Osteoblast (primary cell): ENCODE measurements at regions not wholly inside any gene's neighbourhood (a gene's known extent, or its start where the extent isn't known, plus 50 kb on each side); places are given as distances from the start of the nearest gene placed in this dataset.

Experiments
- DNase-seq: peaks from one replicate; pipeline ENCODE4 v3.0.0; 2011; ENCODE audit warnings: low spot score, mixed read lengths; ENCODE audit not compliant: insufficient read length; ENCODE audit errors: missing footprints
- H2AFZ ChIP-seq: 2 replicates; pipeline ENCODE4 v1.6.0; 2011; ENCODE audit warnings: mild to moderate bottlenecking, low read length
- H3K27ac ChIP-seq: 2 replicates; pipeline ENCODE4 v1.5.1; 2011; ENCODE audit warnings: mild to moderate bottlenecking, low read depth, low read length, moderate library complexity
- H3K27me3 ChIP-seq: 2 replicates; pipeline ENCODE4 v1.6.0; 2012; ENCODE audit warnings: mild to moderate bottlenecking, control low read depth, inconsistent platforms, low read length, moderate library complexity; ENCODE audit not compliant: insufficient read depth
- H3K36me3 ChIP-seq: 2 replicates; pipeline ENCODE4 v1.5.1; 2011; ENCODE audit warnings: mild to moderate bottlenecking, low read length, control low read depth, moderate library complexity; ENCODE audit not compliant: insufficient read depth
- H3K4me1 ChIP-seq: 2 replicates; pipeline ENCODE4 v1.5.1; 2011; ENCODE audit warnings: mild to moderate bottlenecking, low read length, control low read depth, moderate library complexity; ENCODE audit not compliant: insufficient read depth
- H3K4me2 ChIP-seq: 2 replicates; pipeline ENCODE4 v1.6.0; 2011; ENCODE audit warnings: mild to moderate bottlenecking, low read length; ENCODE audit not compliant: insufficient read depth
- H3K4me3 ChIP-seq: fragments of 200-600 bp; sonication (generic); 3 replicates; pipeline ENCODE4 v1.5.1; 2012; ENCODE audit warnings: mild to moderate bottlenecking, low read length, inconsistent platforms; ENCODE audit not compliant: insufficient read depth
- H3K79me2 ChIP-seq: 2 replicates; pipeline ENCODE4 v1.6.0; 2012; ENCODE audit warnings: mild to moderate bottlenecking, low read length, control low read depth, inconsistent platforms; ENCODE audit not compliant: insufficient read depth
- H3K9me3 ChIP-seq: 2 replicates; pipeline ENCODE4 v1.5.1; 2011; ENCODE audit warnings: low read depth, low read length, control low read depth
- H4K20me1 ChIP-seq: 2 replicates; pipeline ENCODE4 v1.6.0; 2012; ENCODE audit warnings: mild to moderate bottlenecking, low read length, control low read depth; ENCODE audit not compliant: insufficient read depth
- CTCF ChIP-seq: IDR thresholded peaks from 2 replicates; pipeline ENCODE4 v1.5.1; 2011; ENCODE audit warnings: mild to moderate bottlenecking, low read depth, low read length, moderate library complexity; ENCODE audit errors: extremely low read depth

- no peak for DNase-seq
- H3K27me3 ChIP-seq = no peaks in the 10 kb centered on the region
- H3K27ac ChIP-seq = no peak overlapping the region
- no peak overlapping the region for H3K4me2 ChIP-seq
- no peaks in the 10 kb centered on the region for H3K4me1 ChIP-seq
- H3K79me2 ChIP-seq = no peaks in the 10 kb centered on the region
- H3K4me3 ChIP-seq = no peak overlapping the region
- TF ChIP-seq CTCF = no peak
- H4K20me1 ChIP-seq = no peaks in the 10 kb centered on the region
- H3K36me3 ChIP-seq = no peaks in the 10 kb centered on the region
- H3K9me3 ChIP-seq = no peaks in the 10 kb centered on the region
- no peak overlapping the region for H2AFZ ChIP-seq
These were observed 109.1 kb downstream of the DACT2 start for GRCh38 chr6:168210239-168211105.

GRCh38 chr6:168209420-168209819 is 110.2 kb downstream of the DACT2 start:
- H3K4me2 ChIP-seq = no peak overlapping the region
- no peak overlapping the region for H3K4me3 ChIP-seq
- no peaks in the 10 kb centered on the region for H3K36me3 ChIP-seq
- no peaks in the 10 kb centered on the region for H3K4me1 ChIP-seq
- no peak for DNase-seq
- no peak for TF ChIP-seq CTCF
- H2AFZ ChIP-seq = no peak overlapping the region
- no peaks in the 10 kb centered on the region for H3K27me3 ChIP-seq
- no peaks in the 10 kb centered on the region for H3K79me2 ChIP-seq
- no peak overlapping the region for H3K27ac ChIP-seq
- no peaks in the 10 kb centered on the region for H4K20me1 ChIP-seq
- H3K9me3 ChIP-seq = no peaks in the 10 kb centered on the region

- H3K9me3 ChIP-seq = no peaks in the 10 kb centered on the region
- no peak overlapping the region for H3K27ac ChIP-seq
- no peak overlapping the region for H3K4me3 ChIP-seq
- H3K27me3 ChIP-seq = no peaks in the 10 kb centered on the region
- H3K79me2 ChIP-seq = no peaks in the 10 kb centered on the region
- H3K4me1 ChIP-seq = no peaks in the 10 kb centered on the region
- H3K4me2 ChIP-seq = no peak overlapping the region
- DNase-seq = no peak
- H2AFZ ChIP-seq = no peak overlapping the region
- H4K20me1 ChIP-seq = no peaks in the 10 kb centered on the region
- H3K36me3 ChIP-seq = no peaks in the 10 kb centered on the region
- TF ChIP-seq CTCF = no peak
These were observed 110.7 kb downstream of the DACT2 start for GRCh38 chr6:168208854-168209253.

GRCh38 chr6:168208402-168208801 is 111.2 kb downstream of the DACT2 start:
- no peak overlapping the region for H3K4me3 ChIP-seq
- H3K4me1 ChIP-seq = no peaks in the 10 kb centered on the region
- H3K4me2 ChIP-seq = no peak overlapping the region
- no peak overlapping the region for H2AFZ ChIP-seq
- H3K9me3 ChIP-seq = no peaks in the 10 kb centered on the region
- H3K36me3 ChIP-seq = no peaks in the 10 kb centered on the region
- DNase-seq = no peak
- TF ChIP-seq CTCF = no peak
- H3K27me3 ChIP-seq = no peaks in the 10 kb centered on the region
- no peaks in the 10 kb centered on the region for H4K20me1 ChIP-seq
- no peaks in the 10 kb centered on the region for H3K79me2 ChIP-seq
- H3K27ac ChIP-seq = no peak overlapping the region
